NCI-H1417 (cell line): ENCODE measurements at regions not wholly inside any gene's neighbourhood (a gene's known extent, or its start where the extent isn't known, plus 50 kb on each side); places are given as distances from the start of the nearest gene placed in this dataset.
"Not testable (repeated sequence)": the region's sequence is repeated elsewhere in the genome, so short reads cannot be mapped to it uniquely, and the experiment has no call there.

Experiments used
- DNase-seq, 3 experiments: peaks; one replicate each; lab custom pipeline; 2025; lab: John Stamatoyannopoulos, UW

DNA sequence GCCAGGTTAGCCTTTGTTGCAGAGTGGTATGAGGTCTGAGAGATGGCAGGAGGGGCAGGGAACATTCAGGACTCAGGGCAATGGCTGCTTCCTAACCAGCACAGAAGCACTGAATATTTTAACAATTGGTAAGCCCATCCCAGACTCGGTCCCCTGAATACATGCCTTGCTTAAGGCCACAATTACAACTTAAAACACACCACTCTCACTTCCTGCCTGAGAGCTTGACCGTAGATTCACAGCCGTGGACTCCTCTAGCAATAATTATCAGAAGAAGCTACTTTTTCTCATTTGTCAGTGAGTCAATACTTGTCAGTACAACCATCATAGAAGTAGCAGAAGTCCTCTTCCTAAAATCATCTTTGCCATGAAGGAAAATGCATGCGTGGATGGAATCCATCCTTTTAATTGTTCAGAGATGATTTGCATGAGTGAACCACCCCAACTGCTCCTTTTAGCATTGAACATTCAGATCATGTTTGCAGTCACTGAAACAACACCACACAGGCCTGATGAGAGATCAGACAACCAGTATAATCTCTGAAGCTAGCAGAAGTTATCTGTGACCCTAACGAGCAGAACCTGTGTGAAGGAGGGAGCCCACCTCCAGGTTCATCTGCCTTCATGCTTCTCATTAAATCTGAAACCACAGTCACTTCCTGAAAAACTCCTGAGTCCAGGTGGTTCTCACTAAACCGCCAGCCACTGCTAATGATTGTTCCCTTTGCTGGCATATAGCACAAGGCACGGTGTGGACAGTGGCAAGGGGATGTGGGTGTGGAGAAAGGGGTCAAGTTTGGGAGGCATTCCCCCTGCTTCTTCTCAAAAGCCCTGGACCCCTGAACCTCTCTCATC is 333.9 kb upstream of the CNR1 start:
- DNase-seq: no peak

DNA sequence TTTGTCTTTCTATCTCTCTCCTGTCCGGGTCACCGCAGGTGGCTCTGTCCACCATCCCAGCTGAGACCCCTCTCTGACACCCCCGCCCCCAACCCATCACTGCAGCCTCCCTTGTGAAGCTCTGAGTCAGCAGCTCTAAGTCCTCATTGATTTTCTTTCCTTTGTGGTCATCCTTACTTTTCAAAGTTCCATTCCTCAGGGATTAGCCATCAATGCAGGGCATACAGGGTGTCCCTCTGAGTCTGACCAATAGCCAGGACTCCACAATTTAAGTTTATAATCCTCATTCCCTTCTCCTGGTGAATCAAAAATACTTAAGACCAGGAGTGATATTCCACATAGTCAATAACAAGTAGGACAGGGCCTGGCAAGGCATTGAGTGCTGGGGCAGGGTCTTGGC is 333.3 kb upstream of the CNR1 start:
- no peak for DNase-seq

DNA sequence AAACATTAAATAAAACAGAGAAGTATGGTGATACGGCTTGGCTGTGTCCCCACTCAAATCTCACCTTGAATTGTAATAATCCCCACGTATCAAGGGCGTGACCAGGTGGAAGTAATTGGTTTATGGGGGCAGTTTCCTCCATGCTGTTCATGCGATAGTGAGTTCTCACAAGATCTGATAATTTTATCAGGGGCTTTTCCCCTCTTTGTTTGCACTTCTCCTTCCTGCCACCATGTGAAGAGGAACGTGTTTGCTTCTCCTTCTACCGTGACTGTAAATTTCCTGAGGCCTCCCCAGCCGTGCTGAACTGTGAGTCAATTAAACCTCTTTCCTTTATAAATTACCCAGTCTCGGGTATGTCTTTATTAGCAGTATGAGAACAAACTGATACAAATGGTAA is 331.3 kb upstream of the CNR1 start:
- DNase-seq: not testable (repeated sequence)

DNA sequence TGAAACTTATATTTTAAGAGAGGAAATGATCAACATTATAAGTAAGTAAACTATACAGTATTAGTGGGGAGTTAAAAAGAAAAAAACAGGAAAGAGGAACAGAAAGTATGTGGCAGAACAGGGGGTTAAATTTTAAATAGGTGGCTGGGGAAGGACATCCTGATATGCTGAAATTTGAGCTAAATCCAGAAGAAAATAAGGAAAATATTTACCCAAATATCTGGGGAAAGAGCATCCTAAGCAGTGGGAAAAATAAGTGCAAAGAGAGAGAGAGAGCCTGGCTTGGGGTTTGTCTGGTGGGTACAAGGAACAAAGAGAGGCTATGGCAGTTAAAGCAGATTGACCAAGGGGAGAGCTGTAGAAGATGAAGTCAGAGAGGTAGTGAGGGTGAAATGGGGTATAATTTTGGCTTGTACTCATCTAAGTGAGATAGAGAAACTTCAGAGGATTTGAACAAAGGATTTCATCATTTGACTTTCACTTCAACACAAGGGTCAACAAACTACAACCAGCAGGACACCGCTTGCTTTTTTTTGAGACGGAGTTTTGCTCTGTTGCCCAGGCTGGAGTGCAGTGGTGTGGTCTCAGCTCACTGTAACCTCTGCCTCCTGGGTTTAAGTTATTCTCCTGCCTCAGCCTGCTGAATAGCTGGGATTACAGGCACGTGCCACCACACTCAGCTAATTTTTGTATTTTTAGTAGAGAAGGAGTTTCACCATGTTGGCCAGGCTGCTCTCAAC is 328.4 kb upstream of the CNR1 start:
- no peak for DNase-seq

DNA sequence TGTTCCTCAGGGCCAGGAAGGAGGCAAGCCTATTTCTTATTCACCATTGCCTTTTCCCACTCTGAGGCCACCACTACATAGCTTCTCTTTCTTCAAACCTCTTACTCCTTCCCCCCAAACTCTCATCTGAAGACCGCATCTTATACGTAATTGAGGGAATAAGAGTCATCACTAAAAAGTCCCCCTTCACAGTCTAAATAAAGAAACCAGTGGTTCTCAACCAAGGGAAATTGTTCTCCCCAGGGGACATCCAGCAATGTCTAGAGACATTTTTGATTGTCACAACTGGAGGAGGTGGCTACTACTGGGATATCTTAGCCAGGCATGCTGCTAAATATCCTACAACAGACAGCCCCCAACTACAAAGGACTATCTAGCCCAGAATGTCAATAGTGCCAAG is 327.6 kb upstream of the CNR1 start:
- no peak for DNase-seq

DNA sequence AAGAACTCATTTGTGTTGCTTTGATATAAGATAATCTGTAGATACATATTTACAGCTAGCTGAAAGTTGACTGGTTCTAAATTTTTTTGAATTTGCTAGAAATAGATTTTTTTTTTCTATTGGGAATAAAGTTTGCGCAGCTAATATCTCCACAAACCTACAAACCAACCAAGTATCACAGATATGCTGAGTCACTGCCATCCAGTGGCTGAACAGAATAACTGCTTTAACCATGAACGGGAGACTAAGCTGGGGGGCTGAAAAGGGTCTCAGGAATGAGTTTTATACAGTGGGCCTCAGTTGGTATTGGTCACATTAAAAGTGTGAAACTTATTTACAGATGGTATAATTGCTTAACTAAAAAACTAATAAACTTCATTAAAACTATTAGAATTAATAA is 326.7 kb upstream of the CNR1 start:
- DNase-seq: no peak

DNA sequence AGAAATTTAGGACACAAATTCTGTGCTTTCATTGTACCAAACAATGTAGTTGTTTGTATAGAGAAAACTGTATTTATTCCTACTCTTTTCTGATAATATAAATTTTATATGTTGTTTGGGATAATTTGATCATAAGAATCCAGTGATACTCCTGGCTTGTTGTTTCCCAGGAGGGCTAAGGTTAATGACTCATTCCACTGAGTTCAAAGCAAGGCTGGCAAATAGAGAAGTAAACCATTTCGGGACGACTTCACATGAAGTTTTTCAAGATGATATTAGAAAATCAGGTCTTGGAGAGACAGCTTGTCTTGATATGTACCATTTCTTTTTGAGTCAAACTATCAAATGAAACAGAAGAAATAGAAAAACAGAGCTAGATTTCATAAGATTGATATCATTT is 326.1 kb upstream of the CNR1 start:
- DNase-seq: no peak

DNA sequence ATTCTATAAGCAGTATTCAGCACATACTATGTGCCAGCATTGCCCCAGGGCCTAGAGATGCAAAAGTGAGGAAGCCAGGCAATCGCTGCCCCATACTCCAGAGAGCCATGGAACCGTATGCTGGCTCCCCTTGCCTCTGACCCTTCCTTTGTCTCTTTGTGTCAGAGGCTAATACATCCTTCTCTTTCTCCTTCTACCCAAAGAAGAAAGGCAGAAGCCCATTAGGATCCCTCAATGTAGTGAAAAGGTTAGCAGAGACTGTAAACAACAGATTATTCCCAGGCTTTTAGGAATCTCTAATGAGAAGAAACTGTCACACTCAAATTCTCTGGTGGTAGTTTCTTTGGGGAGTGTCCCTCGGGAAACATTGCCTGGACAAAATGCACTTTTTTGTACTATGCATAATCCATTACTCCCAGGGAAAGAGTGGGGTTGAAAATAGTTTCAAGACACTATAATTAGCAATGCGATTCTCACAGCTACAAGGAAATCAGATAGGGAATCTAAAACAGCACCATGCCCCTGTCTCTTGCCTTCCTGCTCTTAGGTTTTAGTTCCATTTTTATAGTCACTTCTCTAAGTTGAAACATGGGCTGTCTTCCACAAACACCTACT is 325.2 kb upstream of the CNR1 start:
- no peak for DNase-seq

DNA sequence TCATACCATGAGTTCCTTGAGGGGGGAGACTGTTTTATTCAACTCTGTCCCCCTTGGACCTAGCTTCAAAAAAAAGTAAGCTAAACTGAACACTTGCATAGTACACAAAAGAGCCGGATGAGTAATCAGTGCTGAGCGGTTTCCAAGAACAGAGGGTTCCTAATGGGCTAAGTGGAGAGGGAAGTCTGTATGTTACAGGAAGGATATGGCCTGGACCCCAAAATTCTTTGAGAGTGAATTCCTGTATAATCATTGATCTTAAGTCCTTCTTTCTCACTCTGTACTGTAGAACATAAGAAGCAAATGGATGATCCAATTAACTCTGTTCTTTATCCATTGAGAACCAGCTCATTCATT is 324.7 kb upstream of the CNR1 start:
- DNase-seq: no peak

DNA sequence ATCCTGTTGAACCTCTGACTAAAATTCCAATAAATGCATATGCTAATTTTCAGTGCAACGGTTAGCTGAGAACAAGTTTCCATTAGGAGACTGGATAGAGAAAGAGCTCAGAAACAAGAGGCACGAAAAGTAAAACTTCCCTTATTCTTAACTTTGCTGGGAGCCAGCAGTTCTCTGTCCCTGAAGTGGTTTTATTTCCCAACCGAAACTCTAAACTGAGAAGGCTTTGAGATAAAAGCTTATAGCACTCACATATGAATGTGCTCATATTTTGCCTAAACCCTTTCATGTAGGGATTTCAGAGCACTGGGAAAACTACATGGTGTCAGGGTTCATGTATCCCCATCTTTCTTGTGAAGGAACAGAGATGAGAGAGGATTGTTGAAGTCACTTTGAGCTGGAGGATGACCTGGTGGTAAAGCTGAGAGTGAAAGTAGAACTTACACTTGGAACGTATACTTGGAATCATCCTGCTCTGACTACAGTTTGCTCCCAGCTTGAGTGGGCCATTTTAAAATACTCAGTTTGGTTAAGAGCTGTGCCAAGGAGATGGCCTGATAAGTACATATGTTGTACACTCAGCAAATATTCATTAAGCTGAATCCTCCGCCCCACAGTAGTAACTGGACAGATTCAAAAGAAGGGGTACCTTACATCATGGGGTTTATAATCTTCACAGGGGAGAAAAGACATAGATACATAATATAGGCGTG is 324.2 kb upstream of the CNR1 start:
- no peak for DNase-seq

DNA sequence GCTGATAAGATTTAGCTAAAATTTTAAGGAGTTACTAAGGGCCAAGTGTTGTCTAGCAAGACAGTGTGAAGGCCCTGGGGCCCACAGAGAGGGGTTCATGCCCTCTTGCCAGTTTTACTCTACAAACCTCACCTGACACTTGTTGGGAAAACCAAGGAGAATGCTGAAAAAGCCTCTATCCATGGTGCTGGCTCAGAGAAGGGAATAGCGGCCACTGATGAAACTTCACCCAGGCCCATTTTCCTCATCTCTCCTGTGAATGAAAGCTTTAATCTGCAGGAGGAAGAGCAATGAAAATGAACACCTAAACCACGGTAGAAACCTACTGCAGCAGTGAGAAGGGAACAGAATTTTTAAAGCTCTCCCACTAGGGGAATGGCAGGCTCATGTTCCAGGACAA is 317.3 kb upstream of the CNR1 start:
- DNase-seq: no peak

DNA sequence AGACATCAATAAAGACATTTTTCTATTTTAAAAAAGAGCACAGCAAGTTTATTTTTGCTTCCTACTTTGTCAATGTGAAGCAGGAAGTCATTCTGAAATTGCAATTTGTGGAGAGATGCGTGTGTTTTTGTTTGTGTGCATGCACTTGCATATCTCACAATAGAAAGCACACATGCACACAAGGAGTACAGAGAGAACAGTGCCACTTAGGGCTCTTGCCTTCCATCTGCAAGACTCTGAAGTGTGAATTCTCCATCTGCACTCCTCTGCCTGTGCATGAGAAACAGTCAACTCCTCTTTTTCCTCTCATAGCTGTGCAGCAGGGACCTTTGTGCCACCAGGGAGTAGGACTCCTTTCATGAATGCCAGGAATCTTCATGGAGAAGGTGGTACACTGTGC is 316.3 kb upstream of the CNR1 start:
- no peak for DNase-seq

DNA sequence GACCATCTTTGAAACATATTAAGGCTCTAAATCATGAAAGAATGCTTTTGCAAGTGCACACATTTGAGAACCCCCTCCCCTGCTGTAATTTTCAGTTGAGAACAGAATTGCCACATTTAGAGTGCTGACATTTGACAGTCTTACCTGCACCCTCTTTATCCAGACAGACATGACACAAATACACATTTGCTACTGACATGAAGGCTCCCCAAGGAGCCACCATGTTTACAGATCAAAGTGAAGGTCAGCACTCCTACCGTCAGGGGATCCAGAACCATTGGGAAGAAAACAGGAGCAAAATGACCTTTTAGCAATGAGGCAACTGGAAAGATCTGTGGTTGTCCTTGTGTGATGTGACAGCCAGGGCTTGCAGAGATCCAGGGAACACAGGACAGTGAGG is 315.4 kb upstream of the CNR1 start:
- DNase-seq: no peak

DNA sequence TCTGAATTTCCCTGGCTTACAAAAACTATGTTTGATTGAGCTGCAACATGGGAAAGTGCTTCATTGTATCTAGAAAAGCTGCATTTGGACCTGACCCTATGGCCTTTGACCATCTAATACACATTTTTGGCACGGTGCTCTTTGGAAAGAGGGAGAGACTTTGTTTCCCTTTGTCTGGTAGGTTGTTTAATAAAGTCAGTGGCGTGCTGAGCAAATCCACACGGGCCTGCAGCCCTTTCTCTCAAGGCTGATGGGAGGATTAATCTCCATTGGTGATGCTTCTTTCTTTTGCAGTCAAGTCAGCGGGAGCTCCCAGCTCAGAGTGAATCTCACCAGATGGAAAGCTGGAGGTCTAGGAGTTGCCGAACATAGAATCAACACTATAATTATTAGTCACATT is 314.7 kb upstream of the CNR1 start:
- DNase-seq: no peak

DNA sequence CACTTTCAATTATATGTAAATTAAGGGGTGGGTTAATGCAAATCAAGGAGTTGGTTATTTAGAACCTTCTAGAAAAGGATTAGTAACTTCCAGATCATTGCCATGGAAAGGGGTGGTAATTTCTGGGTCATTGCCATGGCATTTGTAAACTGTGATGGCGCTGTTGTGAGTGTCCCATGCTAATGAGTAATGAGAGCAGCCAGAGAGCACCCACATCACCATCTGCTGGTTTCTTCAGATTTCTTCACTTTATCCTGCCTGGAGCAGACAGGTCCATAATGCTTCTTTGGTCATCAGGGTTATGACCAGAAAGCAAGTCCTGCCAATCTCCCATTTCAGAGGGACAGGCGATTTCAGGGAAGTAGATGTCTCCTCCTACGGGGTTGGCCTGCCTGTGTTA is 311.3 kb upstream of the CNR1 start:
- DNase-seq: no peak

DNA sequence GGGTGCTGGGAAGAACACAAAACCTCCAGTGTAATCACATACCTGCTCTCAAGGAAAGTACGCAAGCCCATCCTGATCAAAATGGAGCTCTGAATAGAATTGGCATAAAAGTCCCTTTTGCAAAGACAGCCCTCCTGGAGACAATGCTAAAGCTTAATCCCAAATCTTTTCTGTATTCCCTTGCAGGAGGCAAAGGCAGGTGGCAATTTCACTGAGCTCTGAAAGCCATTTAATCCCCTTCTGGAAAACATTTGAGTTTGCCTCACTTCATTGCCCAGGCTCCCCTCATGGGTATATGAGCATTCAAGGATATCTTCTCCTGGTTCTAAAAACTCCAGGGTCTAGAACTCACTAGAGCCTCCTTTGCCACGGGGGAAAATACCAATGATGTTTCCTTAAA is 310.2 kb upstream of the CNR1 start:
- DNase-seq: no peak

DNA sequence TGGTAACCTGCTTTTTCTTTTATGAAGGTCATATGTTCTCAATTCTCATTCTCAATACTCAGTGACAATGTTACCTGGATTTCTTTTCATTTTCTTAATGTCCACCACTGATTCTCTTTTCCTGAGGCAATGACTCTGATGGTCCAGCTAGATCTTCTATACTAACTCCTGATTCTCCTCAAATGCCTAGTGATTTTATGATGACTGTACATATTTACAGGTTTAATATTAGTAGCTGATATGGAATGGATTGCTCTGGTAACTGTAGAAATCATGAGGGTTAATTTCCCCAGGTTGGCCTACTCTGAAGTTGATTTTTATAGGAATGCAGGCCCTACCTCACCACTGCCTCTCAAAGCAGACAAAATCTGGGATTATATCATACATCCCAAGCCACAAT is 308.6 kb upstream of the CNR1 start:
- no peak for DNase-seq

DNA sequence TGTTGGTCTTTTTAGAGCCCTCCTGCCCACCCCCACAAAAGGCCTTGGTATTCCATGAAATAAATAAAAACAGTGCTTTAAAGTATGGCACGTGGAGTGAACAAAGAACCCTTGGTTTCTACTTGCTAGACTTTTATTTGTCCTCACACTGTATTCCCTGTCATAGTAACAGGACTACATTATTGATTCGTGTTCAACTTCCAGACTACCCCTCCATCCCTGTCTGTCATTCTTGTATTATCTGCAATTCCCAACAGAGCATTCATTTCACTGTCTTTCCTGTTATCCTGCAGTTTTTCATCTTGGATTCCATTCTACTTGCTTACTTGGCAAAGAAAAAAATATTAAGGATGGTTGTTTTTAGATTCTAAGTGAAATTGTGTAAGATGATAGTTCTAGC is 307.4 kb upstream of the CNR1 start:
- no peak for DNase-seq

DNA sequence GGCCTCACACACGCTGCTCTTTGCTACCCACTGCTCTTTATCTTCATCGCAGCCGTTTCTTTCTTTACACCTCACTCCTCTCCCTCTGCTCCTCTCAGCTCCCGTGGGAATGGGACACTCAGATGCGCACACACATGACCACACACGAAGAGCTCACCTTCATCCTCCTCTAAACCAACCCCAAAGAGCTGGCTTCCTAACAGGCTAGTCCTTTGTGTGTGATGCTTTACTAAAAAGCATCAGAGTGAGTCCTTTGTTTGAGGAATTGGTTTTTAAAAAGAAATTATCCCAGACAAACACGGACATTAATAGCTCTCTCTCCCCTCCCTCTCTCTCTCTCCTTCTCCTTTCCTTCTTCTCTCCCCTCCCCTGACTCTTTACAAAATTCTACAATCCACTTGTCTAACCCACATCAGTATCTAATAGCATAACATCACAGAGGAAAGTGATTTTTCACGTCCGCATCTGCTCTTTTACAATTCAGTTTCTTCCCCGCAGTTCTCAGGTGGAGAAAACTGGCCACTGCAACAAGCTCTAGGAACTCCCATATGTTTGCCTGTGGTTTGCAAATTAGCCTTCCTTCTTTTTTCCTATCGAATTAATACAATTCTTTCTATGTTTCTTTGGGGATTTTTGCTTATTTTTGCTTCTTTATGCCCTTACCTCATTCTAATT is 306.8 kb upstream of the CNR1 start:
- DNase-seq: peak in 1 of 3 experiments; percentile 10

DNA sequence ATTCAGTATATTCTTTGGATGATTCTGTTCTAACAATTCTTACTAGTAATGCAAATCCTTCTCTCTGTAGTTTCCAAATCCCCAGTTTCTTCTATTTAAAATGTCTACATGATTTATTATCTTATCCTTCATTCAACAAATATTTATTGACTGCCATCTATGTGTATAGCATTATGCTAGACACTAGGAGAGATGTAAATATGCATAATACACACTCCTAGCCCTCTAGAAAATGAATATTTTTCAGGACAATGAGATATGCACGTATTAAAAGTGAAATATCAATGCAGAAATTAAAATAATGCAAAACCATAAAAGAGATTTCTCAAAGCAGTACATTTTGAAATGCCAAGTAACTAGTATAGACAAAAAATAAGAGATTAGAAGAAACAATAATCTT is 293.5 kb upstream of the CNR1 start:
- no peak for DNase-seq

DNA sequence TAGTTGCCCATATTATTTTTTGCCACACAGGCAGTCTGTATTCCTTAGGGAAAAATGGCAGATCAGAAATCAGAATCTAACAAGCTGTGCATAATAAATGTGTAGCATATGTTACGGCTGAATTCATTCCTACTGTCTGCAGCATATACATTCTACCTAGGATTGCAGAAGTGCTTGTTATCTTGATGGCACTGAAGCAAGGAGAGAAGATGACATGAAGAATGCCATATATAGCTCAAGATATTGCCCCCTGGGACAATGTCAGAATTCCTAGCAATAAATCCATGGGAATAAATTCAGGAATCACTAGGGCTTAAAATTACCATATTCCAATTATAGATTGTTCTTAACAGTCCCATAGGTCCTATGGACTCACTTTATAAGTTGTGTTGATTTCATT is 293.0 kb upstream of the CNR1 start:
- peak in 1 of 3 experiments; percentile 62 for DNase-seq

DNA sequence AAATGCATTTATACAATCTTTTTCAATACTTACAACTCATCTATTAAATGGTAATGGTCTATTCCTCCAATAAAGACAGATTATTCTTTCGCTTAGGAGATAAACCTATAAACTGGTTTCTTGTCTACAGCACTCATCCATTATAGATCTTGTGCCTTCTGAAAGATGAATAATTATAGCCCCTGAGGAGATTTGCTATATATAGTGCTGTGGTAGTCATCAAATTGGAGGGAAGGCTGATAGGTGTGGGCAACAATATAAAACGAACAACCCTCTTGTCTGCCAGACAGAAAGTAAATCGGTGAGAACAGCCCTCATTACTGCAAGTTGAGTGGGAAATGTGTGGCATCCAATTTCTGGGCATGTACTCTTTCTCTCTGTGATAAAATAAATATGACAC is 292.5 kb upstream of the CNR1 start:
- peak in 2 of 3 experiments; percentile 27 to 36 for DNase-seq
